CD14-positive monocyte (primary cell): ENCODE measurements at regions not wholly inside any gene's neighbourhood (a gene's known extent, or its start where the extent isn't known, plus 50 kb on each side); places are given as distances from the start of the nearest gene placed in this dataset.
A peak's percentile ranks its signal among the peaks of the same experiment; 100 is the strongest.

Experiments used
- DNase-seq, 3 donors: peaks; one replicate each; pipeline ENCODE4 v3.0.0-alpha.2; 2011 to 2022
- H2AFZ ChIP-seq: 2 replicates; pipeline ENCODE4 v1.6.0; 2012; ENCODE audit warnings: mild to moderate bottlenecking, low read depth, low read length, inconsistent platforms; ENCODE audit not compliant: insufficient read depth, poor library complexity, severe bottlenecking
- H3K27ac ChIP-seq, 2 donors: 1 replicate in 1 of 2; 2 replicates in 1 of 2; pipeline ENCODE4 v1.5.1; 2012 to 2013; ENCODE audit warnings: low read length in 2 of 2, control low read depth in 1 of 2, inconsistent platforms in 1 of 2, low read depth in 1 of 2, mild to moderate bottlenecking in 1 of 2
- H3K27me3 ChIP-seq, 2 donors: one replicate each; pipeline versions ENCODE4 v1.6.0 to v1.6.1; 2011 to 2013; ENCODE audit warnings: low read length in 2 of 2; ENCODE audit not compliant: control insufficient read depth in 2 of 2, insufficient read depth in 2 of 2
- H3K36me3 ChIP-seq, 2 donors: replicated peaks in 1 of 2; 1 replicate in 1 of 2; 2 replicates in 1 of 2; pipeline versions ENCODE4 v1.5.1 to v1.6.1; 2012 to 2013; ENCODE audit warnings: low read length in 2 of 2, control low read depth in 1 of 2, inconsistent platforms in 1 of 2, mild to moderate bottlenecking in 1 of 2; ENCODE audit not compliant: insufficient read depth in 2 of 2, control insufficient read depth in 1 of 2
- H3K4me1 ChIP-seq, 2 donors: 1 replicate in 1 of 2; 2 replicates in 1 of 2; pipeline versions ENCODE4 v1.5.1 to v1.6.1; 2012 to 2013; ENCODE audit warnings: low read length in 2 of 2, control low read depth in 1 of 2, inconsistent platforms in 1 of 2, mild to moderate bottlenecking in 1 of 2, moderate library complexity in 1 of 2; ENCODE audit not compliant: insufficient read depth in 2 of 2, control insufficient read depth in 1 of 2
- H3K4me2 ChIP-seq: replicated peaks from 2 replicates; pipeline ENCODE3; 2012; ENCODE audit warnings: low read length, moderate library complexity, mild to moderate bottlenecking; ENCODE audit not compliant: poor library complexity, severe bottlenecking; ENCODE audit errors: extremely low read depth
- H3K4me3 ChIP-seq, 3 experiments: fragments of 200-600 bp in 1 of 3; sonication (generic) in 1 of 3; replicated peaks in 1 of 3; 1 replicate in 2 of 3; 2 replicates in 1 of 3; pipeline ENCODE4 v1.5.1; 2011 to 2013; ENCODE audit warnings: low read length in 3 of 3, mild to moderate bottlenecking in 3 of 3, control low read depth in 2 of 3, low read depth in 2 of 3, inconsistent platforms in 1 of 3, moderate library complexity in 1 of 3
- H3K79me2 ChIP-seq: 2 replicates; pipeline ENCODE4 v1.6.0; 2012; ENCODE audit warnings: mild to moderate bottlenecking, control low read depth, inconsistent platforms, low read length, moderate library complexity; ENCODE audit not compliant: insufficient read depth
- H3K9ac ChIP-seq: 2 replicates; pipeline ENCODE4 v1.6.0; 2017; ENCODE audit warnings: low read length, mild to moderate bottlenecking; ENCODE audit not compliant: insufficient read depth, poor library complexity, severe bottlenecking
- H3K9me3 ChIP-seq, 2 donors: replicated peaks in 1 of 2; 1 replicate in 1 of 2; 2 replicates in 1 of 2; pipeline versions ENCODE4 v1.5.1 to v1.6.1; 2012 to 2013; ENCODE audit warnings: low read length in 2 of 2, control low read depth in 1 of 2; ENCODE audit not compliant: control insufficient read depth in 1 of 2, insufficient read depth in 1 of 2
- H4K20me1 ChIP-seq: 2 replicates; pipeline ENCODE4 v1.6.0; 2012; ENCODE audit warnings: mild to moderate bottlenecking, low read length, control low read depth, moderate library complexity; ENCODE audit not compliant: insufficient read depth
- H3K27ac Mint-ChIP-seq, 7 donors: one replicate each; pipeline ENCODE4 v1.8.0; 2020; ENCODE audit warnings: mild to moderate bottlenecking in 7 of 7, mixed read lengths in 7 of 7, moderate library complexity in 6 of 7, inconsistent platforms in 2 of 7
- H3K27me3 Mint-ChIP-seq, 3 donors: one replicate each; pipeline ENCODE4 v1.8.0; 2021 to 2022; ENCODE audit warnings: low read depth in 3 of 3, mild to moderate bottlenecking in 3 of 3, mixed read lengths in 3 of 3, moderate library complexity in 3 of 3, inconsistent platforms in 1 of 3
- H3K36me3 Mint-ChIP-seq, 2 donors: one replicate each; pipeline ENCODE4 v1.8.0; 2020; ENCODE audit warnings: mixed read lengths in 2 of 2, inconsistent platforms in 1 of 2, mild to moderate bottlenecking in 1 of 2
- H3K4me1 Mint-ChIP-seq: one replicate; pipeline ENCODE4 v1.8.0; 2020; ENCODE audit warnings: mild to moderate bottlenecking, mixed read lengths
- H3K4me3 Mint-ChIP-seq, 2 donors: one replicate each; pipeline ENCODE4 v1.8.0; 2020; ENCODE audit warnings: mild to moderate bottlenecking in 2 of 2, mixed read lengths in 2 of 2, moderate library complexity in 1 of 2
- H3K9me3 Mint-ChIP-seq, 7 donors: one replicate each; pipeline ENCODE4 v1.8.0; 2020 to 2022; ENCODE audit warnings: mixed read lengths in 7 of 7, mild to moderate bottlenecking in 6 of 7, moderate library complexity in 6 of 7, inconsistent platforms in 2 of 7
- WGBS: methylation state at CpG from one replicate; pipeline ENCODE4 v1.1.5; 2013; ENCODE audit warnings: missing lambda C conversion rate; ENCODE audit not compliant: insufficient coverage; 5-methylcytosine and 5-hydroxymethylcytosine counted together
- intact Hi-C, 2 donors: fragments of 100-400 bp; cut with micrococcal nuclease; formaldehyde crosslinking; loops; one replicate each; pipeline versions ENCODE4 v1.15.0 to v1.15.1; 2023
- TF ChIP-seq, protein P1 (sequence below): fragments of 200-600 bp; IDR thresholded peaks from one replicate; pipeline ENCODE4 v1.8.0; 2022; ENCODE audit warnings: antibody characterized with exemption, mild to moderate bottlenecking

GRCh38 chr1:172944931-172945330, 105.8 kb downstream of the TNFSF18 start:
- Histone ChIP-seq H3K9me3 (peaks cover 0 to 4% of the 10 kb centered on the region in 2 donors), H3K36me3 (no peaks in the 10 kb centered on the region), H3K4me3 (no peak overlapping the region), H3K27me3 (no peaks in the 10 kb centered on the region), H3K4me2 (no peak overlapping the region), H3K27ac (no peak overlapping the region), H2AFZ (no peak overlapping the region), H4K20me1 (no peaks in the 10 kb centered on the region), H3K9ac (no peak overlapping the region), H3K4me1 (no peaks in the 10 kb centered on the region), H3K79me2 (no peaks in the 10 kb centered on the region)
- H3K4me3 Mint-ChIP-seq: no peak overlapping the region
- intact Hi-C loops: loop anchor here in 1 of 2 donors (10.0 kb wide), 1 partner anchor 120 kb away; no protein-coding TSS in a partner anchor
- TF ChIP-seq, protein P1, sequence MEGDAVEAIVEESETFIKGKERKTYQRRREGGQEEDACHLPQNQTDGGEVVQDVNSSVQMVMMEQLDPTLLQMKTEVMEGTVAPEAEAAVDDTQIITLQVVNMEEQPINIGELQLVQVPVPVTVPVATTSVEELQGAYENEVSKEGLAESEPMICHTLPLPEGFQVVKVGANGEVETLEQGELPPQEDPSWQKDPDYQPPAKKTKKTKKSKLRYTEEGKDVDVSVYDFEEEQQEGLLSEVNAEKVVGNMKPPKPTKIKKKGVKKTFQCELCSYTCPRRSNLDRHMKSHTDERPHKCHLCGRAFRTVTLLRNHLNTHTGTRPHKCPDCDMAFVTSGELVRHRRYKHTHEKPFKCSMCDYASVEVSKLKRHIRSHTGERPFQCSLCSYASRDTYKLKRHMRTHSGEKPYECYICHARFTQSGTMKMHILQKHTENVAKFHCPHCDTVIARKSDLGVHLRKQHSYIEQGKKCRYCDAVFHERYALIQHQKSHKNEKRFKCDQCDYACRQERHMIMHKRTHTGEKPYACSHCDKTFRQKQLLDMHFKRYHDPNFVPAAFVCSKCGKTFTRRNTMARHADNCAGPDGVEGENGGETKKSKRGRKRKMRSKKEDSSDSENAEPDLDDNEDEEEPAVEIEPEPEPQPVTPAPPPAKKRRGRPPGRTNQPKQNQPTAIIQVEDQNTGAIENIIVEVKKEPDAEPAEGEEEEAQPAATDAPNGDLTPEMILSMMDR: no peak
- H3K36me3 Mint-ChIP-seq: no peaks in the 10 kb centered on the region
- peak in 1 of 3 donors; percentile 8 for DNase-seq
- peaks cover 2 to 11% (median 7%) of the 10 kb centered on the region in 7 donors for H3K9me3 Mint-ChIP-seq
- peaks cover 0 to 5% (median 0%) of the 10 kb centered on the region in 3 donors for H3K27me3 Mint-ChIP-seq
- no peak overlapping the region for H3K27ac Mint-ChIP-seq
- H3K4me1 Mint-ChIP-seq: peaks cover 4% of the 10 kb centered on the region

DNA sequence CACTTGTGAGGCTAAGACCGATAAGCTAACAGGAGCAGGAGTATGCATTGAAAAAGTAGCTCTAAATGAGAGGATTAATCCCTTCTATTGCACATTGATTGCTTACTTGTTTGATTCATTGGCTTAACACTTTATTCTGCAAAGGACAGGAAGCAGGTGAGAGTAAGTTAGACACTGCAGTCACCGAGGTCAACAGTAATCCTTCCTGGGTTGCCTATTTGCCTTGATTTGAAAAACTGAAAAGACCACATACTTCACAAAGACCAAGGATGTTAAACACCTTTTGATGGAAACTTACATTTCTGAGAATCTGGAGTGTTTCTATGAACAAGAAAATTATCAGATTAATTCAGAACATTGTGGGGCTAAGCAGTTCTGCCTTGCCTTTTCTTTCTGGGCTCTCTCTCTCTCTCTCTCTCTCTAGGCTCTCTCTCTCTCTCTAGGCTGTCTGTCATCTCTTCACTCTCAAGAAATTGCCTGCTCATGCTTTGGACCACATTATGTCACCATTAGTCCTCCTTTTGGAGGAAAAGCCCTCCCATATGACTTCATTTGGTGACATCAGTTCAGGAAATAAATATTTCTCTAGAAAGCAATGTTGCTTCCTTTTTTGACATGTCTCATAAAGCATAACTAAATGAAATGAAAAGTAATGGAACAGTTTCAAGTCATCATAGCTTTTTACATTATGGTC, 103.8 kb downstream of the TNFSF18 start:
- H3K9me3 ChIP-seq: peaks cover 0 to 4% of the 10 kb centered on the region in 2 donors
- Mint-ChIP-seq H3K27me3 (peaks cover 0 to 2% (median 0%) of the 10 kb centered on the region in 3 donors), H3K27ac (peak overlapping the region in 1 of 7 donors; percentile 31), H3K36me3 (no peaks in the 10 kb centered on the region), H3K4me3 (no peak overlapping the region), H3K4me1 (peaks cover 4% of the 10 kb centered on the region), H3K9me3 (peaks cover 2 to 11% (median 7%) of the 10 kb centered on the region in 7 donors)
- no peaks in the 10 kb centered on the region for H3K4me1 ChIP-seq
- no peaks in the 10 kb centered on the region for H3K36me3 ChIP-seq
- H4K20me1 ChIP-seq: no peaks in the 10 kb centered on the region
- intact Hi-C loops: loop anchor here in 1 of 2 donors (10.0 kb wide), 1 partner anchor 122 kb away; no protein-coding TSS in a partner anchor
- TF ChIP-seq, protein P1: no peak
- H3K4me3 ChIP-seq: no peak overlapping the region
- H3K4me2 ChIP-seq: no peak overlapping the region
- H3K79me2 ChIP-seq: no peaks in the 10 kb centered on the region
- WGBS: no CpG with 5 or more reads among the region's 2 CpGs
- no peaks in the 10 kb centered on the region for H3K27me3 ChIP-seq
- no peak overlapping the region for H2AFZ ChIP-seq
- H3K9ac ChIP-seq: no peak overlapping the region
- no peak overlapping the region for H3K27ac ChIP-seq
- DNase-seq: peak; percentile 9 to 72 (median 24)
